B cell (primary cell): ENCODE measurements at regions not wholly inside any gene's neighbourhood (a gene's known extent, or its start where the extent isn't known, plus 50 kb on each side); places are given as distances from the start of the nearest gene placed in this dataset.

Experiments
- ATAC-seq: fragments of 200-7000 bp; cut with Tn5 transposase; one replicate; pipeline ENCODE4 v1.10.0; 2021; ENCODE audit warnings: low read depth, mild to moderate bottlenecking, moderate number of reproducible peaks, moderate library complexity
- CTCF ChIA-PET: fragments of 350-600 bp; sonication (Branson Sonifier 250); formaldehyde crosslinking; loops from one replicate; lab custom pipeline; 2021; ENCODE audit warnings: antibody characterized with exemption, inconsistent platforms; lab: Charles Lee
- POLR2A ChIA-PET: fragments of 350-600 bp; sonication (Branson Sonifier 250); formaldehyde crosslinking; loops from one replicate; lab custom pipeline; 2021; ENCODE audit warnings: antibody characterized with exemption; lab: Charles Lee
- DNase-seq: peaks from one replicate; pipeline ENCODE4 v3.0.0; 2013
- H2AFZ ChIP-seq: 2 replicates; pipeline ENCODE4 v1.6.1; 2012; ENCODE audit warnings: mild to moderate bottlenecking, low read depth, low read length; ENCODE audit not compliant: insufficient read depth, poor library complexity, severe bottlenecking
- H3K27ac ChIP-seq, 2 donors: 1 replicate in 1 of 2; 2 replicates in 1 of 2; pipeline ENCODE4 v1.5.1; 2012 to 2013; ENCODE audit warnings: low read length in 2 of 2, mild to moderate bottlenecking in 2 of 2, moderate library complexity in 1 of 2
- H3K27me3 ChIP-seq, 4 experiments: fragments of 200-600 bp in 1 of 4; sonication (generic) in 1 of 4; replicated peaks in 1 of 4; 1 replicate in 2 of 4; 2 replicates in 2 of 4; pipeline versions ENCODE4 v1.6.1 to v1.7.0; 2013 to 2016; ENCODE audit warnings: low read length in 3 of 4, mild to moderate bottlenecking in 2 of 4, mixed read lengths in 1 of 4, moderate library complexity in 1 of 4; ENCODE audit not compliant: insufficient read depth in 4 of 4, control insufficient read depth in 3 of 4; ENCODE audit errors: control extremely low read depth in 1 of 4
- H3K36me3 ChIP-seq, 2 experiments: replicated peaks in 1 of 2; 1 replicate in 1 of 2; 2 replicates in 1 of 2; pipeline versions ENCODE4 v1.6.1 to v1.7.1; 2013; ENCODE audit warnings: low read length in 1 of 2; ENCODE audit not compliant: insufficient read depth in 2 of 2, control insufficient read depth in 1 of 2; ENCODE audit errors: control extremely low read depth in 1 of 2, extremely low read depth in 1 of 2
- H3K4me1 ChIP-seq, 2 donors: fragments of 200-600 bp in 1 of 2; sonication (generic) in 1 of 2; 1 replicate in 1 of 2; 2 replicates in 1 of 2; pipeline versions ENCODE4 v1.5.1 to v1.6.1; 2013 to 2017; ENCODE audit warnings: low read length in 2 of 2; ENCODE audit not compliant: control insufficient read depth in 2 of 2, insufficient read depth in 2 of 2
- H3K4me2 ChIP-seq: replicated peaks from 2 replicates; pipeline ENCODE3; 2012; ENCODE audit warnings: mild to moderate bottlenecking, low read depth, low read length; ENCODE audit not compliant: poor library complexity, severe bottlenecking
- H3K4me3 ChIP-seq, 5 experiments: fragments of 200-600 bp in 1 of 5; sonication (generic) in 1 of 5; 1 replicate in 3 of 5; 2 replicates in 2 of 5; pipeline versions ENCODE4 v1.5.1 to v1.7.0; 2011 to 2016; ENCODE audit warnings: low read length in 4 of 5, mild to moderate bottlenecking in 4 of 5, low read depth in 2 of 5, control low read depth in 1 of 5, moderate library complexity in 1 of 5; ENCODE audit not compliant: insufficient read depth in 1 of 5; ENCODE audit errors: control extremely low read depth in 1 of 5, extremely low read depth in 1 of 5
- H3K79me2 ChIP-seq: fragments of 200-600 bp; sonication (generic); one replicate; pipeline ENCODE4 v1.6.0; 2016; ENCODE audit warnings: low read length; ENCODE audit not compliant: control insufficient read depth, insufficient read depth
- H3K9ac ChIP-seq: fragments of 200-600 bp; sonication (generic); 2 replicates; pipeline ENCODE4 v1.6.1; 2017; ENCODE audit warnings: mild to moderate bottlenecking, low read length, moderate library complexity
- H3K9me3 ChIP-seq, 3 donors: one replicate each; pipeline versions ENCODE4 v1.6.1 to v1.7.1; 2013; ENCODE audit warnings: low read length in 2 of 3; ENCODE audit not compliant: control insufficient read depth in 2 of 3, insufficient read depth in 1 of 3; ENCODE audit errors: control extremely low read depth in 1 of 3
- H4K20me1 ChIP-seq: 2 replicates; pipeline ENCODE4 v1.6.0; 2012; ENCODE audit warnings: mild to moderate bottlenecking, low read length; ENCODE audit not compliant: insufficient read depth, control insufficient read depth, poor library complexity, severe bottlenecking
- H3K27ac Mint-ChIP-seq: one replicate; pipeline ENCODE4 v1.8.0; 2021; ENCODE audit warnings: mixed read lengths
- H3K27me3 Mint-ChIP-seq: one replicate; pipeline ENCODE4 v1.8.0; 2021; ENCODE audit warnings: mixed read lengths
- H3K4me1 Mint-ChIP-seq: one replicate; pipeline ENCODE4 v1.8.0; 2021; ENCODE audit warnings: mixed read lengths
- H3K4me3 Mint-ChIP-seq: one replicate; pipeline ENCODE4 v1.8.0; 2021; ENCODE audit warnings: mixed read lengths
- H3K9me3 Mint-ChIP-seq: one replicate; pipeline ENCODE4 v1.8.0; 2022; ENCODE audit warnings: mixed read lengths; ENCODE audit not compliant: insufficient read depth
- CTCF ChIP-seq: fragments of 200-600 bp; IDR thresholded peaks from one replicate; pipeline ENCODE4 v1.8.0; 2022; ENCODE audit warnings: antibody characterized with exemption, mild to moderate bottlenecking
- EZH2 ChIP-seq: IDR thresholded peaks from 2 replicates; pipeline ENCODE4 v1.6.1; 2012; ENCODE audit warnings: borderline replicate concordance, low read depth, mild to moderate bottlenecking, moderate library complexity, low read length; ENCODE audit not compliant: insufficient read depth, poor library complexity, severe bottlenecking
- WGBS: methylation state at CpG from one replicate; pipeline ENCODE4 v1.1.5; 2013; ENCODE audit warnings: missing lambda C conversion rate; ENCODE audit not compliant: insufficient coverage; 5-methylcytosine and 5-hydroxymethylcytosine counted together
- intact Hi-C: fragments of 100-400 bp; cut with micrococcal nuclease; formaldehyde crosslinking; loops from one replicate; pipeline ENCODE4 v1.10.0; 2022

DNA sequence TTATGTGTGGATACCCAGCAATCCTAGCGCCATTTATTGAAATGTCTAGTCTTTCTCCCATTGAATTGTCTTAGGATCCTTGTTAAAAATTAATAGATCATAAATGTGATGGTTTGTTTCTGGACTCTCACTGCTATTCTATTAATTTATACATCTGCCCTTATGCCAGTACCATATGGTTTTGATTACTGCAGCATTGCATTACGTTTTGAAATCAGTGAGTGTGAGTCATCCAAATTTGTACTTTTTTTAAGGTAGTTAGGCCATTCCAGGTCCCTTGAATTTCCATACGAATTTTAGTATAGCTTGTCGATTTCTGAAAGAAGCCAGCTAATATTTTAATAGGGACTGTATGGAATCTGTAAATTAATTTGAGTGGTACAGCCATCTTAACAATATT, 648.6 kb upstream of the ZNF385D start:
- H3K27me3 Mint-ChIP-seq: no peaks in the 10 kb centered on the region
- CTCF ChIA-PET: no interaction called here
- no peak overlapping the region for H3K4me3 Mint-ChIP-seq
- 80% methylated on average over 1 of the region's 4 CpGs for WGBS
- no peak overlapping the region for H3K4me3 ChIP-seq
- no peaks in the 10 kb centered on the region for H3K36me3 ChIP-seq
- no peak overlapping the region for H3K4me2 ChIP-seq
- H4K20me1 ChIP-seq: no peaks in the 10 kb centered on the region
- no peak overlapping the region for H3K9ac ChIP-seq
- H3K79me2 ChIP-seq: no peaks in the 10 kb centered on the region
- no peak for ATAC-seq
- intact Hi-C loops: no loop called here
- no peak overlapping the region for H3K27ac ChIP-seq
- H2AFZ ChIP-seq: no peak overlapping the region
- DNase-seq: no peak
- no peaks in the 10 kb centered on the region for H3K4me1 ChIP-seq
- POLR2A ChIA-PET: no interaction called here
- H3K27ac Mint-ChIP-seq: no peak overlapping the region
- no peaks in the 10 kb centered on the region for H3K27me3 ChIP-seq
- H3K4me1 Mint-ChIP-seq: no peaks in the 10 kb centered on the region
- no peak for TF ChIP-seq CTCF
- no peak for TF ChIP-seq EZH2
- H3K9me3 ChIP-seq: peaks cover 0 to 4% (median 0%) of the 10 kb centered on the region in 3 donors
- H3K9me3 Mint-ChIP-seq: no peaks in the 10 kb centered on the region

GRCh38 chr3:22401499-22401898, 650.5 kb upstream of the ZNF385D start:
- CTCF ChIA-PET: no interaction called here
- no peaks in the 10 kb centered on the region for H3K27me3 Mint-ChIP-seq
- Histone ChIP-seq H3K36me3 (no peaks in the 10 kb centered on the region), H3K4me2 (no peak overlapping the region), H2AFZ (no peak overlapping the region), H3K4me3 (no peak overlapping the region), H3K27ac (no peak overlapping the region), H3K4me1 (no peaks in the 10 kb centered on the region), H3K9ac (no peak overlapping the region), H4K20me1 (no peaks in the 10 kb centered on the region), H3K9me3 (peaks cover 0 to 4% (median 0%) of the 10 kb centered on the region in 3 donors), H3K79me2 (no peaks in the 10 kb centered on the region), H3K27me3 (no peaks in the 10 kb centered on the region)
- no peak for ATAC-seq
- no peak overlapping the region for H3K4me3 Mint-ChIP-seq
- no peaks in the 10 kb centered on the region for H3K9me3 Mint-ChIP-seq
- intact Hi-C loops: no loop called here
- no peak overlapping the region for H3K27ac Mint-ChIP-seq
- TF ChIP-seq CTCF: no peak
- H3K4me1 Mint-ChIP-seq: no peaks in the 10 kb centered on the region
- DNase-seq: no peak
- POLR2A ChIA-PET: no interaction called here
